ENCODE measurements at regions not wholly inside any gene's neighbourhood (a gene's known extent, or its start where the extent isn't known, plus 50 kb on each side); places are given as distances from the start of the nearest gene placed in this dataset.

GRCh38 chr11:47928426-47928825 is 51.9 kb upstream of the PTPRJ start:
- TF ChIP-seq CTCF (IDR thresholded peaks at IDR 0.05) (no peak), POLR2A (IDR thresholded peaks at IDR 0.05) (no peak)
